OCI-LY3 (cell line): ENCODE measurements at regions not wholly inside any gene's neighbourhood (a gene's known extent, or its start where the extent isn't known, plus 50 kb on each side); places are given as distances from the start of the nearest gene placed in this dataset.
A peak's percentile ranks its signal among the peaks of the same experiment; 100 is the strongest.

Source experiments
- H2AFZ ChIP-seq: fragments of 200-600, 300-600 bp; shearing (Covaris generic); 2 replicates; pipeline ENCODE4 v1.6.0; 2014; ENCODE audit warnings: antibody characterized with exemption, low read depth, low read length
- H3K27ac ChIP-seq: fragments of 200-600, 300-600 bp; sonication (generic); 2 replicates; pipeline ENCODE4 v1.5.1; 2014; ENCODE audit warnings: mild to moderate bottlenecking, low read length, moderate library complexity, mixed read lengths
- H3K27me3 ChIP-seq: fragments of 200-600, 300-600 bp; sonication (generic); 2 replicates; pipeline ENCODE4 v1.6.1; 2014; ENCODE audit warnings: low read depth, low read length, mixed read lengths
- H3K36me3 ChIP-seq: fragments of 200-600, 300-600 bp; sonication (generic); replicated peaks from 2 replicates; pipeline ENCODE3; 2014; ENCODE audit warnings: low read depth, low read length, mixed read lengths
- H3K4me1 ChIP-seq: fragments of 300-600, 200-600 bp; sonication (generic); 2 replicates; pipeline ENCODE4 v1.6.1; 2014; ENCODE audit warnings: low read length, mixed read lengths
- H3K4me2 ChIP-seq: fragments of 200-600, 300-600 bp; sonication (generic); 2 replicates; pipeline ENCODE4 v1.6.1; 2014; ENCODE audit warnings: low read length, mixed read lengths
- H3K4me3 ChIP-seq: fragments of 300-600, 200-600 bp; sonication (generic); 2 replicates; pipeline ENCODE4 v1.5.1; 2014; ENCODE audit warnings: antibody characterized with exemption, mild to moderate bottlenecking, low read length, moderate library complexity
- H3K79me2 ChIP-seq: fragments of 300-600, 200-600 bp; shearing (Covaris generic); 2 replicates; pipeline ENCODE4 v1.6.1; 2014; ENCODE audit warnings: mild to moderate bottlenecking, low read length, mixed read lengths
- H3K9ac ChIP-seq: fragments of 300-600, 200-600 bp; shearing (Covaris generic); 2 replicates; pipeline ENCODE4 v1.6.0; 2014; ENCODE audit warnings: mild to moderate bottlenecking, low read length, moderate library complexity
- H3K9me3 ChIP-seq: fragments of 200-600, 300-600 bp; shearing (Covaris generic); 2 replicates; pipeline ENCODE4 v1.6.1; 2014; ENCODE audit warnings: low read length, mixed read lengths; ENCODE audit not compliant: insufficient read depth
- H4K20me1 ChIP-seq: fragments of 200-600, 300-600 bp; sonication (generic); 2 replicates; pipeline ENCODE4 v1.6.1; 2016; ENCODE audit warnings: low read length, mixed read lengths; ENCODE audit not compliant: insufficient read depth
- CTCF ChIP-seq: fragments of 200-600, 300-600 bp; sonication (generic); IDR thresholded peaks from 2 replicates; pipeline ENCODE4 v1.5.1; 2014; ENCODE audit warnings: antibody characterized with exemption, low read length, low read depth
- EZH2phosphoT487 ChIP-seq: fragments of 200-600 bp; shearing (Covaris generic); IDR thresholded peaks from 2 replicates; pipeline ENCODE4 v1.6.1; 2018; ENCODE audit warnings: antibody characterized with exemption, mixed run types, low read depth

- TF ChIP-seq EZH2phosphoT487 (no peak), CTCF (no peak)
- Histone ChIP-seq H2AFZ (no peak overlapping the region), H4K20me1 (no peaks in the 10 kb centered on the region), H3K4me3 (no peak overlapping the region), H3K9me3 (no peaks in the 10 kb centered on the region), H3K27me3 (no peaks in the 10 kb centered on the region), H3K4me2 (no peak overlapping the region), H3K9ac (no peak overlapping the region), H3K79me2 (no peaks in the 10 kb centered on the region), H3K4me1 (peaks cover 42% of the 10 kb centered on the region), H3K27ac (no peak overlapping the region), H3K36me3 (no peaks in the 10 kb centered on the region)
Observed at GRCh38 chr3:177331203-177331835, 134.0 kb upstream of the TBL1XR1 start.

GRCh38 chr3:177332955-177333354 is 135.7 kb upstream of the TBL1XR1 start:
- peak overlapping the region; percentile 11; the same call in 1 of the 2 replicates for H3K4me2 ChIP-seq
- no peaks in the 10 kb centered on the region for H3K79me2 ChIP-seq
- peak overlapping the region; percentile 19; the same call in 1 of the 2 replicates for H2AFZ ChIP-seq
- no peaks in the 10 kb centered on the region for H3K27me3 ChIP-seq
- H3K9me3 ChIP-seq = no peaks in the 10 kb centered on the region
- no peak overlapping the region for H3K9ac ChIP-seq
- H3K36me3 ChIP-seq = no peaks in the 10 kb centered on the region
- no peak for TF ChIP-seq CTCF
- no peak for TF ChIP-seq EZH2phosphoT487
- H3K27ac ChIP-seq = no peak overlapping the region
- peaks cover 56% of the 10 kb centered on the region for H3K4me1 ChIP-seq
- H3K4me3 ChIP-seq = no peak overlapping the region
- no peaks in the 10 kb centered on the region for H4K20me1 ChIP-seq

GRCh38 chr3:177333533-177334520 is 136.5 kb upstream of the TBL1XR1 start:
- H4K20me1 ChIP-seq = no peaks in the 10 kb centered on the region
- no peaks in the 10 kb centered on the region for H3K9me3 ChIP-seq
- no peaks in the 10 kb centered on the region for H3K27me3 ChIP-seq
- H3K4me2 ChIP-seq = peak overlapping the region; percentile 28
- no peaks in the 10 kb centered on the region for H3K36me3 ChIP-seq
- peak overlapping the region; percentile 69 for H2AFZ ChIP-seq
- no peak for TF ChIP-seq CTCF
- no peak for TF ChIP-seq EZH2phosphoT487
- peak overlapping the region; percentile 8 for H3K27ac ChIP-seq
- no peak overlapping the region for H3K4me3 ChIP-seq
- peaks cover 65% of the 10 kb centered on the region for H3K4me1 ChIP-seq
- peak overlapping the region; percentile 25; the same call in 1 of the 2 replicates for H3K9ac ChIP-seq
- no peaks in the 10 kb centered on the region for H3K79me2 ChIP-seq

GRCh38 chr3:177334803-177335202 is 137.5 kb upstream of the TBL1XR1 start:
- H3K27ac ChIP-seq = no peak overlapping the region; the same call in 1 of the 2 replicates
- H3K36me3 ChIP-seq = no peaks in the 10 kb centered on the region
- H3K4me3 ChIP-seq = no peak overlapping the region
- peak overlapping the region; percentile 4; the same call in 1 of the 2 replicates for H3K4me2 ChIP-seq
- H3K9me3 ChIP-seq = no peaks in the 10 kb centered on the region
- H3K79me2 ChIP-seq = no peaks in the 10 kb centered on the region
- TF ChIP-seq EZH2phosphoT487 (no peak), CTCF (no peak)
- H3K27me3 ChIP-seq = no peaks in the 10 kb centered on the region
- H2AFZ ChIP-seq = peak overlapping the region; percentile 59
- H3K4me1 ChIP-seq = peaks cover 73% of the 10 kb centered on the region
- H3K9ac ChIP-seq = no peak overlapping the region
- no peaks in the 10 kb centered on the region for H4K20me1 ChIP-seq
